Spleen (tissue), 11 donors: ENCODE measurements at regions not wholly inside any gene's neighbourhood (a gene's known extent, or its start where the extent isn't known, plus 50 kb on each side); places are given as distances from the start of the nearest gene placed in this dataset.
A peak's percentile ranks its signal among the peaks of the same experiment; 100 is the strongest.

ENCODE experiments used
- DNase-seq: peaks from one replicate; pipeline ENCODE4 v3.0.0-alpha.2; 2020
- H3K27ac ChIP-seq, 8 donors: fragments of 200-600 bp; sonication (generic) in 7 of 8; 1 replicate in 4 of 8; 2 replicates in 4 of 8; pipeline versions ENCODE4 v1.5.0 to v1.8.0; 2016 to 2021; ENCODE audit warnings: inconsistent platforms in 4 of 8, mild to moderate bottlenecking in 4 of 8, moderate library complexity in 1 of 8
- H3K27me3 ChIP-seq, 7 donors: fragments of 200-600 bp; sonication (generic) in 6 of 7; replicated peaks in 1 of 7; 1 replicate in 4 of 7; 2 replicates in 3 of 7; pipeline versions ENCODE4 v1.5.0 to v1.8.0; 2016 to 2021; ENCODE audit warnings: inconsistent platforms in 3 of 7, mild to moderate bottlenecking in 1 of 7
- H3K36me3 ChIP-seq, 6 donors: fragments of 200-600 bp; sonication (generic) in 5 of 6; 1 replicate in 4 of 6; 2 replicates in 2 of 6; pipeline versions ENCODE4 v1.5.0 to v1.8.0; 2016 to 2021; ENCODE audit warnings: inconsistent platforms in 2 of 6
- H3K4me1 ChIP-seq, 6 donors: fragments of 200-600 bp; sonication (generic) in 5 of 6; 1 replicate in 3 of 6; 2 replicates in 3 of 6; pipeline versions ENCODE4 v1.5.0 to v1.8.0; 2016 to 2021; ENCODE audit warnings: inconsistent platforms in 3 of 6
- H3K4me3 ChIP-seq, 8 donors: fragments of 200-600 bp; sonication (generic) in 7 of 8; 1 replicate in 4 of 8; 2 replicates in 4 of 8; pipeline versions ENCODE4 v1.5.0 to v1.8.0; 2016 to 2021; ENCODE audit warnings: inconsistent platforms in 4 of 8, mild to moderate bottlenecking in 4 of 8, moderate library complexity in 2 of 8
- H3K9me3 ChIP-seq, 8 donors: fragments of 200-600 bp; sonication (generic) in 7 of 8; 1 replicate in 4 of 8; 2 replicates in 4 of 8; pipeline versions ENCODE4 v1.5.0 to v1.8.0; 2016 to 2021; ENCODE audit warnings: inconsistent platforms in 4 of 8
- CTCF ChIP-seq, 11 experiments: fragments of 200-600 bp in 7 of 11; fragments of 450-650 bp in 4 of 11; sonication (generic) in 4 of 11; IDR thresholded peaks in 8 of 11; conservative IDR thresholded peaks in 3 of 11; 1 replicate in 7 of 11; 2 replicates in 4 of 11; pipeline versions ENCODE4 v1.4.0 to v1.8.0; 2016 to 2021; ENCODE audit warnings: antibody characterized with exemption in 11 of 11, inconsistent platforms in 4 of 11, mild to moderate bottlenecking in 1 of 11
- POLR2A ChIP-seq, 3 donors: fragments of 450-650 bp; IDR thresholded peaks; one replicate each; pipeline ENCODE4 v1.5.1; 2017; ENCODE audit warnings: antibody characterized with exemption in 3 of 3, mild to moderate bottlenecking in 1 of 3
- POLR2AphosphoS5 ChIP-seq, 3 donors: sonication (generic); formaldehyde crosslinking; IDR thresholded peaks; one replicate each; pipeline ENCODE4 v1.5.1; 2017; ENCODE audit warnings: antibody characterized with exemption in 3 of 3
- WGBS, 5 donors: extraction: QIAGEN DNeasy Blood & Tissue Kit in 3 of 5; methylation state at CpG; one replicate each; pipeline versions ENCODE4 v1.1.5 to v1.1.7; 2013 to 2018; 5-methylcytosine and 5-hydroxymethylcytosine counted together
- intact Hi-C: fragments of 100-400 bp; cut with DNase I; formaldehyde crosslinking; loops from one replicate; pipeline ENCODE4 v1.15.0; 2023; ENCODE audit warnings: low total_unique reads
- donor health status: healthy with polysubstance abuse.
- donor health status: DM: no; HTN: no; CAD: no; lungs with moderate emphysema.
- donor health status: DM: no; HTN: no; CAD: no.
- donor health status: Bipolar disorder and iron deficiency.
- donor health status: healthy.
- donor health status: DM: no; HTN: no; CAD: no.
- donor health status: DM: yes; HTN: yes; CAD: no.

- no peak for DNase-seq
- H3K4me1 ChIP-seq: peaks cover 3 to 61% (median 25%) of the 10 kb centered on the region in 6 donors
- intact Hi-C loops: no loop called here
- H3K27me3 ChIP-seq: no peaks in the 10 kb centered on the region
- H3K4me3 ChIP-seq: no peak overlapping the region
- H3K36me3 ChIP-seq: no peaks in the 10 kb centered on the region
- H3K27ac ChIP-seq: peak overlapping the region in 1 of 8 donors; percentile 21
- TF ChIP-seq POLR2A (IDR thresholded peaks at IDR 0.05) (no peak), CTCF (IDR thresholded peaks at IDR 0.05 in 8 of 11, conservative IDR thresholded peaks at IDR 0.05 in 3 of 11) (no peak), POLR2AphosphoS5 (IDR thresholded peaks at IDR 0.05) (no peak)
- H3K9me3 ChIP-seq: no peaks in the 10 kb centered on the region
- 71 to 77% (median 75%) methylated on average over 4 of the region's 4 CpGs for WGBS, 5 donors
These were observed 244.9 kb downstream of the HIVEP2 start for GRCh38 chr6:142700032-142700431.

DNA sequence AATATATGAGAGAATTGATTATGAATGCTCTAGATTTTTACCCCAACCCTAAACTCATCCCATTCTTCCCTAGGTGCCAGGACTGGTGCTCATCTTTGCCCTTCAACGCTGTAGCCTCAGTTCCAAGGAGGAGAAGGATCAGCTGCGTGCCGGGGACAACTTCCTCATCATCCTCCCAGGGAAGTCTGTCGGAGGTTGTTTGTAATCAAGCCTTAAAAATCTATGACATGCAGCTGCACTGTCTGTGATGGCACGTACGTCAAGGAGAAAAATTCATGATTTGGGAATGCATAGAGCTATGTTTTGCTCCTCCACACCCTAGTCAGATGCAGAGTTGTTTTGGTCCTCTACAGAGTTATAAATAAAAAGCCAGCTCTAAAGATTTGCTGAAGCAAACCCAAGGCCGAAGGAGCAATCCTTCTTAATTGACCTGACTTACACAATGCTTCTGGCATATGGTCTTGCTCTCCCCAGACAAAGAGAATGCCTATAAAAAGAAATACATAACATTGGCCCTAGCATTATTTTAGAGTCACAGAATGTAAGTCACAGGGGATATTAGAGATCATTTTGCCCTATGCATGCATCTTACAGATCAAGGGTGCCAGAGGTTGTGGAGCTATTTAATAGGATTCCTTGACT is 244.2 kb downstream of the HIVEP2 start:
- peak overlapping the region in 1 of 8 donors; percentile 21 for H3K27ac ChIP-seq
- no peaks in the 10 kb centered on the region for H3K36me3 ChIP-seq
- H3K27me3 ChIP-seq: no peaks in the 10 kb centered on the region
- no peak for DNase-seq
- H3K4me3 ChIP-seq: no peak overlapping the region
- peaks cover 5 to 69% (median 32%) of the 10 kb centered on the region in 6 donors for H3K4me1 ChIP-seq
- 62 to 81% (median 65%) methylated on average over 7 of the region's 7 CpGs for WGBS, 5 donors
- no peaks in the 10 kb centered on the region for H3K9me3 ChIP-seq
- intact Hi-C loops: no loop called here
- no peak for TF ChIP-seq POLR2AphosphoS5 (IDR thresholded peaks at IDR 0.05)
- no peak for TF ChIP-seq CTCF (IDR thresholded peaks at IDR 0.05 in 8 of 11, conservative IDR thresholded peaks at IDR 0.05 in 3 of 11)
- TF ChIP-seq POLR2A (IDR thresholded peaks at IDR 0.05): no peak
